ENCODE measurements at regions not wholly inside any gene's neighbourhood (a gene's known extent, or its start where the extent isn't known, plus 50 kb on each side); places are given as distances from the start of the nearest gene placed in this dataset.

GRCh38 chr10:130834573-130834972 lies 476.9 kb downstream of the TCERG1L start:
- TF ChIP-seq POLR2AphosphoS5 (IDR thresholded peaks at IDR 0.05; ENCODE audit: low read depth, low read length) (no peak), POLR2A (IDR thresholded peaks at IDR 0.05; ENCODE audit: low read depth, low read length) (no peak), TAF1 (IDR thresholded peaks at IDR 0.05; ENCODE audit: low read depth, low read length) (no peak), PAX5 (IDR thresholded peaks at IDR 0.05; ENCODE audit: insufficient read depth, low read length, severe bottlenecking) (no peak), SPI1 (IDR thresholded peaks at IDR 0.05; ENCODE audit: low read depth, low read length) (no peak), POU2F2 (IDR thresholded peaks at IDR 0.05; ENCODE audit: low read depth, low read length) (no peak)
